Embryonic facial prominence (tissue), 1 donor: ENCODE measurements at regions not wholly inside any gene's neighbourhood (a gene's known extent, or its start where the extent isn't known, plus 50 kb on each side); places are given as distances from the start of the nearest gene placed in this dataset.

ENCODE experiments used
- DNase-seq: peaks from one replicate; pipeline ENCODE4 v3.0.0-alpha.2; 2016; ENCODE audit errors: extremely low spot score

GRCh38 chr3:127396473-127396872, 108.6 kb upstream of the PRR20G start:
- DNase-seq = no peak

GRCh38 chr3:127395663-127396355, 108.0 kb upstream of the PRR20G start:
- no peak for DNase-seq

GRCh38 chr3:127394984-127395662, 107.3 kb upstream of the PRR20G start:
- DNase-seq = no peak

- no peak for DNase-seq
Measured at GRCh38 chr3:127394031-127394430, 106.2 kb upstream of the PRR20G start.

GRCh38 chr3:127393131-127393820, 105.4 kb upstream of the PRR20G start:
- DNase-seq = no peak

GRCh38 chr3:127392156-127392490, 104.3 kb upstream of the PRR20G start:
- no peak for DNase-seq

- DNase-seq = no peak
Measured at GRCh38 chr3:127391436-127392155, 103.8 kb upstream of the PRR20G start.

GRCh38 chr3:127390365-127391025, 102.6 kb upstream of the PRR20G start:
- DNase-seq = no peak

- DNase-seq = no peak
Measured at GRCh38 chr3:127389913-127390312, 102.1 kb upstream of the PRR20G start.

GRCh38 chr3:127389420-127389819, 101.6 kb upstream of the PRR20G start:
- DNase-seq = no peak

- DNase-seq = no peak
Measured at GRCh38 chr3:127388427-127388826, 100.6 kb upstream of the PRR20G start.

GRCh38 chr3:127387556-127388153, 99.8 kb upstream of the PRR20G start:
- DNase-seq = no peak

GRCh38 chr3:127387119-127387518, 99.3 kb upstream of the PRR20G start:
- DNase-seq = no peak

GRCh38 chr3:127386490-127386889, 98.6 kb upstream of the PRR20G start:
- no peak for DNase-seq

GRCh38 chr3:127385540-127385870, 97.7 kb upstream of the PRR20G start:
- no peak for DNase-seq

- no peak for DNase-seq
Measured at GRCh38 chr3:127384717-127385539, 97.1 kb upstream of the PRR20G start.

GRCh38 chr3:127383656-127384179, 95.9 kb upstream of the PRR20G start:
- no peak for DNase-seq

GRCh38 chr3:127377801-127378655, 90.2 kb upstream of the PRR20G start:
- no peak for DNase-seq

GRCh38 chr3:127375151-127375930, 87.5 kb upstream of the PRR20G start:
- no peak for DNase-seq
